ENCODE measurements at regions not wholly inside any gene's neighbourhood (a gene's known extent, or its start where the extent isn't known, plus 50 kb on each side); places are given as distances from the start of the nearest gene placed in this dataset.

DNA sequence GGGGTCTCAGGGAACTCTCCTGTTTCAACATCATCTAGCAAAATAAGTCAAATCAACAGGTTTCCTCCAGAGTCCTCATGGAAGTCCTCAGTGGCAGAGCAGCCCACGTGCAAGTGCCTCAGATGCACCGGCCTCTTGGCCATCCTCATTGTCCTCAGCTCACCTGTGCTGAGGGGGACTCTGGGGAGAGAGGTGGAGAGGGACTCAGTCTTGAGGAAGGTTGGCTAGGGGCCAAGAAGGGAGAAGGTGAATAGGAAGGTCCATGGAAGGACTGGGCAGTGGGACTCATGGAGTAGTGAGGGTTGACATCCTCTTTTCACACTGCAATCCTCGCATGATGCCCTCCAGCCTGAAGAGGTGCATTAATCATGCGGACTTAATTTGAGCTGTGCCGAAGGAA, 77.9 kb upstream of the DUSP22 start (continued):
- TF ChIP-seq, protein P1, sequence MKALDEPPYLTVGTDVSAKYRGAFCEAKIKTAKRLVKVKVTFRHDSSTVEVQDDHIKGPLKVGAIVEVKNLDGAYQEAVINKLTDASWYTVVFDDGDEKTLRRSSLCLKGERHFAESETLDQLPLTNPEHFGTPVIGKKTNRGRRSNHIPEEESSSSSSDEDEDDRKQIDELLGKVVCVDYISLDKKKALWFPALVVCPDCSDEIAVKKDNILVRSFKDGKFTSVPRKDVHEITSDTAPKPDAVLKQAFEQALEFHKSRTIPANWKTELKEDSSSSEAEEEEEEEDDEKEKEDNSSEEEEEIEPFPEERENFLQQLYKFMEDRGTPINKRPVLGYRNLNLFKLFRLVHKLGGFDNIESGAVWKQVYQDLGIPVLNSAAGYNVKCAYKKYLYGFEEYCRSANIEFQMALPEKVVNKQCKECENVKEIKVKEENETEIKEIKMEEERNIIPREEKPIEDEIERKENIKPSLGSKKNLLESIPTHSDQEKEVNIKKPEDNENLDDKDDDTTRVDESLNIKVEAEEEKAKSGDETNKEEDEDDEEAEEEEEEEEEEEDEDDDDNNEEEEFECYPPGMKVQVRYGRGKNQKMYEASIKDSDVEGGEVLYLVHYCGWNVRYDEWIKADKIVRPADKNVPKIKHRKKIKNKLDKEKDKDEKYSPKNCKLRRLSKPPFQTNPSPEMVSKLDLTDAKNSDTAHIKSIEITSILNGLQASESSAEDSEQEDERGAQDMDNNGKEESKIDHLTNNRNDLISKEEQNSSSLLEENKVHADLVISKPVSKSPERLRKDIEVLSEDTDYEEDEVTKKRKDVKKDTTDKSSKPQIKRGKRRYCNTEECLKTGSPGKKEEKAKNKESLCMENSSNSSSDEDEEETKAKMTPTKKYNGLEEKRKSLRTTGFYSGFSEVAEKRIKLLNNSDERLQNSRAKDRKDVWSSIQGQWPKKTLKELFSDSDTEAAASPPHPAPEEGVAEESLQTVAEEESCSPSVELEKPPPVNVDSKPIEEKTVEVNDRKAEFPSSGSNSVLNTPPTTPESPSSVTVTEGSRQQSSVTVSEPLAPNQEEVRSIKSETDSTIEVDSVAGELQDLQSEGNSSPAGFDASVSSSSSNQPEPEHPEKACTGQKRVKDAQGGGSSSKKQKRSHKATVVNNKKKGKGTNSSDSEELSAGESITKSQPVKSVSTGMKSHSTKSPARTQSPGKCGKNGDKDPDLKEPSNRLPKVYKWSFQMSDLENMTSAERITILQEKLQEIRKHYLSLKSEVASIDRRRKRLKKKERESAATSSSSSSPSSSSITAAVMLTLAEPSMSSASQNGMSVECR (CRISPR knock-in tag; IDR thresholded peaks at IDR 0.05; ENCODE audit: borderline replicate concordance): no peak

DNA sequence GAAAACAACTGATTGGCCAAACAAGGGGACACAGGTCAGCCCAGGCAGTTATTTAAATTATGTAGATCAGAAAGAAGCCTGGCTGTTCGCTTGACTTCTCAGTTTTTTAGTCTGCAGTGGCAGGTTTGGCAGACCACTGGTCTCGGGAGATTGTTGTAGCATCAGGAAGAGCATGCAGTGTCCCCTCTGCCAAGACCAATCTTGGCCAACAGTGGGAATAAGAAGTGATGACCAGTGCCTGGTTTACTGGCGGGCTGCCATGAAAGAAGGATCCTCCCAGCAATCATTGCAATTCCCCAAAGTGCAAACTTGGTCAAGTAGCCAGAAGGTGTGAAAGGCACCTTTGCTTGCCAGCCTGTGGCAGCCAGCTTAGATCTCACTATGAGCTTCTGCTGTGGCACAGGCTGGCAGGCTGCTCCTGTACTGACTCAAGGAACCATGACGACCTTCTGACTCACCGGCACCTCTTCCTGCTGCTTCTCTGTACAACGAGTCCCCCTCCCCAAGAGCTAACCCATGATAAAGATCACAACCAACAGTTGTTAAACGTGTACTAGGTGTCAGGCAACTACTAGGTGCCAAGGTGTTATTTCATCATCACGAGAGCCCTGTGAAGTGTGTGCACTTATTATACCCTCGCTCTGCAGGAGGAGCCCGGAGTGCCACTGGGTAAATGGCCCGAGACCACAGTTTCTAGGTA, 76.8 kb upstream of the DUSP22 start:
- no peak overlapping the region for H3K4me3 Mint-ChIP-seq
- no peak overlapping the region for H3K27ac Mint-ChIP-seq
- H3K27me3 Mint-ChIP-seq (ENCODE audit: low read depth): peaks cover 2% of the 10 kb centered on the region
- peaks cover 24% of the 10 kb centered on the region for H3K9me3 Mint-ChIP-seq
- CTCF ChIA-PET: interaction anchor here (0.8 to 3.7 kb wide), 6 partner anchors 11 to 192 kb away, joined by 4 to 23 read pairs (median 11); partner anchors contain the start of gene IRF4
- POLR2A ChIA-PET: no interaction called here
- TF ChIP-seq ATF1 (CRISPR knock-in tag; IDR thresholded peaks at IDR 0.05): no peak
- TF ChIP-seq, protein P2, sequence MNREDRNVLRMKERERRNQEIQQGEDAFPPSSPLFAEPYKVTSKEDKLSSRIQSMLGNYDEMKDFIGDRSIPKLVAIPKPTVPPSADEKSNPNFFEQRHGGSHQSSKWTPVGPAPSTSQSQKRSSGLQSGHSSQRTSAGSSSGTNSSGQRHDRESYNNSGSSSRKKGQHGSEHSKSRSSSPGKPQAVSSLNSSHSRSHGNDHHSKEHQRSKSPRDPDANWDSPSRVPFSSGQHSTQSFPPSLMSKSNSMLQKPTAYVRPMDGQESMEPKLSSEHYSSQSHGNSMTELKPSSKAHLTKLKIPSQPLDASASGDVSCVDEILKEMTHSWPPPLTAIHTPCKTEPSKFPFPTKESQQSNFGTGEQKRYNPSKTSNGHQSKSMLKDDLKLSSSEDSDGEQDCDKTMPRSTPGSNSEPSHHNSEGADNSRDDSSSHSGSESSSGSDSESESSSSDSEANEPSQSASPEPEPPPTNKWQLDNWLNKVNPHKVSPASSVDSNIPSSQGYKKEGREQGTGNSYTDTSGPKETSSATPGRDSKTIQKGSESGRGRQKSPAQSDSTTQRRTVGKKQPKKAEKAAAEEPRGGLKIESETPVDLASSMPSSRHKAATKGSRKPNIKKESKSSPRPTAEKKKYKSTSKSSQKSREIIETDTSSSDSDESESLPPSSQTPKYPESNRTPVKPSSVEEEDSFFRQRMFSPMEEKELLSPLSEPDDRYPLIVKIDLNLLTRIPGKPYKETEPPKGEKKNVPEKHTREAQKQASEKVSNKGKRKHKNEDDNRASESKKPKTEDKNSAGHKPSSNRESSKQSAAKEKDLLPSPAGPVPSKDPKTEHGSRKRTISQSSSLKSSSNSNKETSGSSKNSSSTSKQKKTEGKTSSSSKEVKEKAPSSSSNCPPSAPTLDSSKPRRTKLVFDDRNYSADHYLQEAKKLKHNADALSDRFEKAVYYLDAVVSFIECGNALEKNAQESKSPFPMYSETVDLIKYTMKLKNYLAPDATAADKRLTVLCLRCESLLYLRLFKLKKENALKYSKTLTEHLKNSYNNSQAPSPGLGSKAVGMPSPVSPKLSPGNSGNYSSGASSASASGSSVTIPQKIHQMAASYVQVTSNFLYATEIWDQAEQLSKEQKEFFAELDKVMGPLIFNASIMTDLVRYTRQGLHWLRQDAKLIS (CRISPR knock-in tag; IDR thresholded peaks at IDR 0.05; ENCODE audit: borderline replicate concordance): no peak
- TF ChIP-seq, protein P3, sequence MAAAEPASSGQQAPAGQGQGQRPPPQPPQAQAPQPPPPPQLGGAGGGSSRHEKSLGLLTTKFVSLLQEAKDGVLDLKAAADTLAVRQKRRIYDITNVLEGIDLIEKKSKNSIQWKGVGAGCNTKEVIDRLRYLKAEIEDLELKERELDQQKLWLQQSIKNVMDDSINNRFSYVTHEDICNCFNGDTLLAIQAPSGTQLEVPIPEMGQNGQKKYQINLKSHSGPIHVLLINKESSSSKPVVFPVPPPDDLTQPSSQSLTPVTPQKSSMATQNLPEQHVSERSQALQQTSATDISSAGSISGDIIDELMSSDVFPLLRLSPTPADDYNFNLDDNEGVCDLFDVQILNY (CRISPR knock-in tag; IDR thresholded peaks at IDR 0.05): no peak
- TF ChIP-seq, protein P4, sequence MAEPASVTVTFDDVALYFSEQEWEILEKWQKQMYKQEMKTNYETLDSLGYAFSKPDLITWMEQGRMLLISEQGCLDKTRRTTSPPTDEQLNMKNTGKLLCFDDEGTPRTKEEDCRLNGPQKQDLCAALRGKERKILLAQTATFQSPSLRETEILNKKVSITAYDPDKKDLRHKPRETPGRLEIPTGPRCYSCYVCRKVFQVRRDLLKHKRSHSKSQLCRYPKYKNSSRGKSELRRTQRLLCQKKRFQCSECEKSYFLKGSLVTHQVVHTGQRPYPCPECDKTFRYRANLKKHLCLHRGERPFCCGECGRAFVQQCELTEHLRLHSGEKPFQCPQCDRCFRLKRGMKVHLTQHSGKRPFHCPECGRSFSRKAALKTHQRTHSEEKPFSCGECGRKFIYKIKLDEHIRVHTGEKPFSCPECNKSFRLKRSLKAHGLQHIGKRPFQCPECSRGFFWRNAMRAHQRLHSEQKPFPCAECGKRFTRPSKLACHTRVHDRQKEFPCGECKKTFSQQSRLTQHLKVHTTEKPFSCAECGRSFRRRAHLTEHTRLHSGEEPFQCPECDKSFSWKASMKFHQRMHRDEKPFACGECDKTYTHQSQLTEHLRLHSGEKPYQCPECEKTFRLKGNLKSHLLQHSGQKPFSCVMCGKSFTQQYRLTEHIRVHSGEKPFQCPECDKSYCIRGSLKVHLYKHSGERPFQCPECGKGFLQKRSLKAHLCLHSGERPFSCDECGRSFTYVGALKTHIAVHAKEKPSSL (CRISPR knock-in tag; conservative IDR thresholded peaks at IDR 0.05): no peak
- no peak for TF ChIP-seq MXD4 (CRISPR knock-in tag; IDR thresholded peaks at IDR 0.05; ENCODE audit: borderline replicate concordance)
- TF ChIP-seq JUN (CRISPR knock-in tag; IDR thresholded peaks at IDR 0.05): no peak
- TF ChIP-seq, protein P5, sequence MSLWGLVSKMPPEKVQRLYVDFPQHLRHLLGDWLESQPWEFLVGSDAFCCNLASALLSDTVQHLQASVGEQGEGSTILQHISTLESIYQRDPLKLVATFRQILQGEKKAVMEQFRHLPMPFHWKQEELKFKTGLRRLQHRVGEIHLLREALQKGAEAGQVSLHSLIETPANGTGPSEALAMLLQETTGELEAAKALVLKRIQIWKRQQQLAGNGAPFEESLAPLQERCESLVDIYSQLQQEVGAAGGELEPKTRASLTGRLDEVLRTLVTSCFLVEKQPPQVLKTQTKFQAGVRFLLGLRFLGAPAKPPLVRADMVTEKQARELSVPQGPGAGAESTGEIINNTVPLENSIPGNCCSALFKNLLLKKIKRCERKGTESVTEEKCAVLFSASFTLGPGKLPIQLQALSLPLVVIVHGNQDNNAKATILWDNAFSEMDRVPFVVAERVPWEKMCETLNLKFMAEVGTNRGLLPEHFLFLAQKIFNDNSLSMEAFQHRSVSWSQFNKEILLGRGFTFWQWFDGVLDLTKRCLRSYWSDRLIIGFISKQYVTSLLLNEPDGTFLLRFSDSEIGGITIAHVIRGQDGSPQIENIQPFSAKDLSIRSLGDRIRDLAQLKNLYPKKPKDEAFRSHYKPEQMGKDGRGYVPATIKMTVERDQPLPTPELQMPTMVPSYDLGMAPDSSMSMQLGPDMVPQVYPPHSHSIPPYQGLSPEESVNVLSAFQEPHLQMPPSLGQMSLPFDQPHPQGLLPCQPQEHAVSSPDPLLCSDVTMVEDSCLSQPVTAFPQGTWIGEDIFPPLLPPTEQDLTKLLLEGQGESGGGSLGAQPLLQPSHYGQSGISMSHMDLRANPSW (CRISPR knock-in tag; conservative IDR thresholded peaks at IDR 0.05; ENCODE audit: low read depth): no peak
- TF ChIP-seq ZNF232 (CRISPR knock-in tag; IDR thresholded peaks at IDR 0.05): no peak
- no peak for TF ChIP-seq ZNF263 (CRISPR knock-in tag; IDR thresholded peaks at IDR 0.05; ENCODE audit: low read depth)
- no peak for TF ChIP-seq GTF2I (CRISPR knock-in tag; conservative IDR thresholded peaks at IDR 0.05)
- TF ChIP-seq, protein P6, sequence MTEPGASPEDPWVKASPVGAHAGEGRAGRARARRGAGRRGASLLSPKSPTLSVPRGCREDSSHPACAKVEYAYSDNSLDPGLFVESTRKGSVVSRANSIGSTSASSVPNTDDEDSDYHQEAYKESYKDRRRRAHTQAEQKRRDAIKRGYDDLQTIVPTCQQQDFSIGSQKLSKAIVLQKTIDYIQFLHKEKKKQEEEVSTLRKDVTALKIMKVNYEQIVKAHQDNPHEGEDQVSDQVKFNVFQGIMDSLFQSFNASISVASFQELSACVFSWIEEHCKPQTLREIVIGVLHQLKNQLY (CRISPR knock-in tag; IDR thresholded peaks at IDR 0.05): no peak
- no peak for TF ChIP-seq CREB1 (CRISPR knock-in tag; IDR thresholded peaks at IDR 0.05)
- TF ChIP-seq NR3C1 (CRISPR knock-in tag; conservative IDR thresholded peaks at IDR 0.05; ENCODE audit: low read depth): no peak
- TF ChIP-seq, protein P7, sequence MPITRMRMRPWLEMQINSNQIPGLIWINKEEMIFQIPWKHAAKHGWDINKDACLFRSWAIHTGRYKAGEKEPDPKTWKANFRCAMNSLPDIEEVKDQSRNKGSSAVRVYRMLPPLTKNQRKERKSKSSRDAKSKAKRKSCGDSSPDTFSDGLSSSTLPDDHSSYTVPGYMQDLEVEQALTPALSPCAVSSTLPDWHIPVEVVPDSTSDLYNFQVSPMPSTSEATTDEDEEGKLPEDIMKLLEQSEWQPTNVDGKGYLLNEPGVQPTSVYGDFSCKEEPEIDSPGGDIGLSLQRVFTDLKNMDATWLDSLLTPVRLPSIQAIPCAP (CRISPR knock-in tag; IDR thresholded peaks at IDR 0.05): no peak
- no peak for TF ChIP-seq RORB (CRISPR knock-in tag; IDR thresholded peaks at IDR 0.05)
- ATAC-seq (no peak), DNase-seq (ENCODE audit: low spot score) (no peak)
- peaks cover 14% of the 10 kb centered on the region for H3K36me3 Mint-ChIP-seq
- peaks cover 6% of the 10 kb centered on the region for H3K4me1 Mint-ChIP-seq
